22Rv1 (cell line): ENCODE measurements at regions not wholly inside any gene's neighbourhood (a gene's known extent, or its start where the extent isn't known, plus 50 kb on each side); places are given as distances from the start of the nearest gene placed in this dataset.
A peak's percentile ranks its signal among the peaks of the same experiment; 100 is the strongest.
"Not testable (repeated sequence)": the region's sequence is repeated elsewhere in the genome, so short reads cannot be mapped to it uniquely, and the experiment has no call there.

Experiments
- H3K27ac ChIP-seq: fragments of 450-650 bp; 2 replicates; pipeline ENCODE4 v1.5.1; 2017
- ZFX ChIP-seq: fragments of 450-650 bp; IDR thresholded peaks from 2 replicates; pipeline ENCODE4 v1.6.1; 2017; ENCODE audit warnings: antibody characterized with exemption, borderline replicate concordance
- TF ChIP-seq, protein P1 (sequence below): fragments of 450-650 bp; IDR thresholded peaks from 2 replicates; pipeline ENCODE4 v1.5.1; 2017; ENCODE audit warnings: mild to moderate bottlenecking

DNA sequence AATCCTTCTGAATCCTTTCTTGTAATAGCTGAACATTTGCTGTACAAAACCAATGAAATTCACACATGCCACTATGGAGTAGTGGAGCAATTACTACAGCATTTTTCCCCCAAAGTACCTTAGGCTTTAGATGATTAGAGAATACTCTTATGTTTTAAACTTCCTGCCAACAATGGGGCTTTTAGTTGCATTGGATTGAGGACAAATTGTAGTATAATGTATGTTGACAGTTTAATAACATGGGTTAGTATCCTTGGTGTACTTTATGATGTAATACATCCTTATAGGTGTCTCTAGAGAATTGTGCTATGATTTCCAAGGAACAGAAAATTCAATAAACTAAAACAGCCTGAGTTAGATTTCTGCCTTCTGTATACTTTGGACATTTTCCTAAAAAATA lies 422.7 kb upstream of the GRAMD2B start:
- no peak overlapping the region for H3K27ac ChIP-seq
- TF ChIP-seq, protein P1, sequence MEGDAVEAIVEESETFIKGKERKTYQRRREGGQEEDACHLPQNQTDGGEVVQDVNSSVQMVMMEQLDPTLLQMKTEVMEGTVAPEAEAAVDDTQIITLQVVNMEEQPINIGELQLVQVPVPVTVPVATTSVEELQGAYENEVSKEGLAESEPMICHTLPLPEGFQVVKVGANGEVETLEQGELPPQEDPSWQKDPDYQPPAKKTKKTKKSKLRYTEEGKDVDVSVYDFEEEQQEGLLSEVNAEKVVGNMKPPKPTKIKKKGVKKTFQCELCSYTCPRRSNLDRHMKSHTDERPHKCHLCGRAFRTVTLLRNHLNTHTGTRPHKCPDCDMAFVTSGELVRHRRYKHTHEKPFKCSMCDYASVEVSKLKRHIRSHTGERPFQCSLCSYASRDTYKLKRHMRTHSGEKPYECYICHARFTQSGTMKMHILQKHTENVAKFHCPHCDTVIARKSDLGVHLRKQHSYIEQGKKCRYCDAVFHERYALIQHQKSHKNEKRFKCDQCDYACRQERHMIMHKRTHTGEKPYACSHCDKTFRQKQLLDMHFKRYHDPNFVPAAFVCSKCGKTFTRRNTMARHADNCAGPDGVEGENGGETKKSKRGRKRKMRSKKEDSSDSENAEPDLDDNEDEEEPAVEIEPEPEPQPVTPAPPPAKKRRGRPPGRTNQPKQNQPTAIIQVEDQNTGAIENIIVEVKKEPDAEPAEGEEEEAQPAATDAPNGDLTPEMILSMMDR = no peak
- no peak for TF ChIP-seq ZFX

- no peak for TF ChIP-seq ZFX
- TF ChIP-seq, protein P1 = no peak
- no peak overlapping the region for H3K27ac ChIP-seq
Observed at GRCh38 chr5:126002222-126002897, 420.8 kb upstream of the GRAMD2B start.

DNA sequence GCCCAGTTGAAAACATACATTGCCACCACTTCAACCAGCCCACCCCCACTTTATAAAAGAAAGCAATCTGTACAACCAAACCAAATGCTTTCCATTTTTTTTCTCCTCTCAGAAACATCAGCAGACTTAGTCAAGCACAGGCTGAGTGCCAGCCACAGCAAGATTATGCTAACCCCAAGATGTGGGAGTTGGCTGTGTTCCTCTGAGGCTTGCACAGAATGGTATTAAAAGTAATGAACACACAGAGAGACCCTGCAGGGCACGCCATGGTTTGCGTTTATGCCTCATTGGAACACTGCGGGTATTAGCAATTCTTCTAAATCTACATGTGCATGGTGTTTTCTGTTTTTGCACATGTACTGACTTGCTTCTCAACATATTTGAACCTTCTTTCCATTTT lies 419.9 kb upstream of the GRAMD2B start:
- no peak overlapping the region for H3K27ac ChIP-seq
- TF ChIP-seq, protein P1 = no peak
- TF ChIP-seq ZFX = no peak

DNA sequence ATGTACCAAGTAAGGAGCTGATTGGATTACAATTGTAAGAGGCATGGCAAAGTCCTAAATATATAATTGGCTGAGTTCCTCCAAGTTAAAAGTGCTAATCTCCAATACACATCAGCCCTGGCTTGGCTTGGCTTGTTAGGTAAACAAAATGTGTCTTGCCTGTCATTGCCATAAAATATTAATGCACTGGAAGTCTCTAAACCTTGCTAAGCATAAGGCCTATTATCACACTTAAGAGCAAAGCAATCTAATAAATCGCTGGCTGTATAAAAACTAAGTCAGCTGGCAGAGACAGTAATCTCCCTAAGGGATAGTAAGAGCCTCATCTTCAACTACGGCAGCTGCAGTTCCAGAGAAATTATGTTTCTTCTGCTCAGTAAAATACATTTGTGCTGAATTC lies 418.6 kb upstream of the GRAMD2B start:
- TF ChIP-seq ZFX = no peak
- TF ChIP-seq, protein P1 = no peak
- H3K27ac ChIP-seq = 0 out of 2 replicates have a peak overlapping the region, but pooled peaks have one; percentile 1

- no peak overlapping the region for H3K27ac ChIP-seq
Observed at GRCh38 chr5:126007841-126008240, 415.4 kb upstream of the GRAMD2B start.

DNA sequence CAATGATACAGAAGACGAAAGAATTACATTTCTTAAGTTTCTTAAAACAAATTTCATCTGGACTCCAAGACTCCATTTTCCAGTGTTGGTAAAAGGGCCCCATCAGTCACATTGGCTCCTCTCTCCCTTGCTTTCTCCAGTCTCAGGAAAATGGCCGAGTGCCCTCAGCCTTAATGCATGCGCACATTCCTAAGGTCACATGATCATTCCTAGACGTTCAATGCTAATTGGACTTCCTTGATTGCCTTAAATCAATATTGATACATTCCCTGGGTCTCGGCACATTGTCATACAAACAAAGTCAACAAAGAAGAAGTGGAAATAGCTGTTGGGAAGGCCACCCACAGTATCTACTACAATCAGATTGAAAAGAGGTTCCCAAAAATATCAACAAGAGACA lies 413.6 kb upstream of the GRAMD2B start:
- H3K27ac ChIP-seq = no peak overlapping the region
- TF ChIP-seq ZFX = no peak
- TF ChIP-seq, protein P1 = no peak

More at GRCh38 chr5:126007841-126008240, 415.4 kb upstream of the GRAMD2B start:
- TF ChIP-seq, protein P1 = no peak
- no peak for TF ChIP-seq ZFX

DNA sequence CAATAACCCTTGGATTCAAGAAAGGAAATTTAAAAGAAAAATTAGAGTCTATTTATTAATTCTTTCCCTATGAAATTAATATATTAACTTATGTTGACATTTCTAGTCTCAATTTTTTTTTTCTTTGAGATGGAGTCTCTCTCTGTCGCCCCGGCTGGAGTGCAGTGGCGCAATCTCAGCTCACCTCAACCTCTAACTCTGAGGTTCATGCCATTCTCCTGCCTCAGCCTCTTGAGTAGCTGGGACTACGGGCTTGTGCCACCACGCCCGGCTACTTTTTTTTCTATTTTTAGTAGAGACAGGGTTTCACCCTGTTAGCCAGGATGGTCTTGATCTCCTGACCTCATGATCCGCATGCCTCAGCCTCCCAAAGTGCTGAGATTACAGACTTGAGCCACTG lies 411.7 kb upstream of the GRAMD2B start:
- H3K27ac ChIP-seq = not testable (repeated sequence)

DNA sequence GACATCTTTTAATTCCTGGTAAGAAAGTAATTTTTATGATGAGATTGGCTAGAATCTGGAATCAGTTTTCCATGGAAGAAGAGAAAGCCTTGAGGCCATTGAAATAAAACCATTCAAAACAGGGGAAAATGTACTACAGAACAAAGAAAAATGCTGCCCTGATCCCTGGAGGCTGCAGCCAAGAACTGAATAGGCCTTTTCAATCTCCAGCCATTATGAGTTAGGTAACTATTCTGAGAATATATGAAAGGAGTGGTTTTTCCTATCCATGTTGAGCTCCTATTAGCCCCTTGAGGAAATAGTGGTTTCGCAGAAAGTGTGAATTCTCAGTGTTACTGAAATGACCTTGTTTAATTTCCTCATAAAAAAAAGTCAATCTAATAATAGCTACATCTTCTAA lies 408.5 kb upstream of the GRAMD2B start:
- no peak for TF ChIP-seq ZFX
- TF ChIP-seq, protein P1 = no peak
- H3K27ac ChIP-seq = no peak overlapping the region
